Right lobe of liver (tissue), 4 donors: ENCODE measurements at regions not wholly inside any gene's neighbourhood (a gene's known extent, or its start where the extent isn't known, plus 50 kb on each side); places are given as distances from the start of the nearest gene placed in this dataset.

Source experiments
- POLR2A ChIP-seq: fragments of 450-650 bp; IDR thresholded peaks from one replicate; pipeline ENCODE4 v1.6.1; 2017; ENCODE audit warnings: antibody characterized with exemption, mild to moderate bottlenecking
- TF ChIP-seq, protein P1 (sequence below), 4 donors: fragments of 200-600 bp in 3 of 4; fragments of 450-650 bp in 1 of 4; IDR thresholded peaks; one replicate each; pipeline versions ENCODE4 v1.5.1 to v1.8.0; 2016 to 2022; ENCODE audit warnings: antibody characterized with exemption in 4 of 4, mild to moderate bottlenecking in 2 of 4
- donor health status: DM: no; HTN: no; CAD: no.
- donor health status: DM: no; HTN: no; CAD: no.
- donor health status: DM: no; HTN: yes; CAD: no.

DNA sequence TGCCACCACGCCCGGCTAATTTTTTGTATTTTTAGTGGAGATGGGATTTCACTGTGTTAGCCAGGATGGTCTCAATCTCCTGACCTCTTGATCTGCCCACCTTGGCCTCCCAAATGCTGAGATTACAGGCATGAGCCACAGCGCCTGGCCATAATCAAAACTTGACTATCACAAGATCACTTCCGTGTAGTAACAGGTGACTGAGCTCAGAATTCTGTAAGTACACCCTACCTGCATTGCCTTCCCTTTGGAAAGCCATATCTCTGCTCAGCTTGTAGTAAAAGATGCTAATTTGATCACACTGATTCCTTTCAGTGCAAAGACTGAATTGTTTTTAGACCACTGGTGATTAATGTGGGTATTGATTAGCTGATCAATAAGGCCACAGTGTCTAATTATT, 167.1 kb downstream of the SHOX2 start:
- TF ChIP-seq, protein P1, sequence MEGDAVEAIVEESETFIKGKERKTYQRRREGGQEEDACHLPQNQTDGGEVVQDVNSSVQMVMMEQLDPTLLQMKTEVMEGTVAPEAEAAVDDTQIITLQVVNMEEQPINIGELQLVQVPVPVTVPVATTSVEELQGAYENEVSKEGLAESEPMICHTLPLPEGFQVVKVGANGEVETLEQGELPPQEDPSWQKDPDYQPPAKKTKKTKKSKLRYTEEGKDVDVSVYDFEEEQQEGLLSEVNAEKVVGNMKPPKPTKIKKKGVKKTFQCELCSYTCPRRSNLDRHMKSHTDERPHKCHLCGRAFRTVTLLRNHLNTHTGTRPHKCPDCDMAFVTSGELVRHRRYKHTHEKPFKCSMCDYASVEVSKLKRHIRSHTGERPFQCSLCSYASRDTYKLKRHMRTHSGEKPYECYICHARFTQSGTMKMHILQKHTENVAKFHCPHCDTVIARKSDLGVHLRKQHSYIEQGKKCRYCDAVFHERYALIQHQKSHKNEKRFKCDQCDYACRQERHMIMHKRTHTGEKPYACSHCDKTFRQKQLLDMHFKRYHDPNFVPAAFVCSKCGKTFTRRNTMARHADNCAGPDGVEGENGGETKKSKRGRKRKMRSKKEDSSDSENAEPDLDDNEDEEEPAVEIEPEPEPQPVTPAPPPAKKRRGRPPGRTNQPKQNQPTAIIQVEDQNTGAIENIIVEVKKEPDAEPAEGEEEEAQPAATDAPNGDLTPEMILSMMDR (IDR thresholded peaks at IDR 0.05): no peak
- TF ChIP-seq POLR2A: no peak
